Activated naive CD8-positive, alpha-beta T cell (primary cell): ENCODE measurements at regions not wholly inside any gene's neighbourhood (a gene's known extent, or its start where the extent isn't known, plus 50 kb on each side); places are given as distances from the start of the nearest gene placed in this dataset.

Experiments used
- H3K27ac Mint-ChIP-seq: one replicate; pipeline ENCODE4 v1.8.0; 2021; ENCODE audit warnings: mixed read lengths
- H3K27me3 Mint-ChIP-seq: one replicate; pipeline ENCODE4 v1.8.0; 2021; ENCODE audit warnings: mixed read lengths
- H3K36me3 Mint-ChIP-seq: one replicate; pipeline ENCODE4 v1.8.0; 2021; ENCODE audit warnings: mixed read lengths
- H3K4me1 Mint-ChIP-seq: one replicate; pipeline ENCODE4 v1.8.0; 2021; ENCODE audit warnings: low read depth, mixed read lengths
- H3K4me3 Mint-ChIP-seq: one replicate; pipeline ENCODE4 v1.8.0; 2021; ENCODE audit warnings: mild to moderate bottlenecking, mixed read lengths
- H3K9me3 Mint-ChIP-seq: one replicate; pipeline ENCODE4 v1.8.0; 2021; ENCODE audit warnings: low read depth, mixed read lengths

- no peak overlapping the region for H3K27ac Mint-ChIP-seq
- H3K36me3 Mint-ChIP-seq: no peaks in the 10 kb centered on the region
- no peaks in the 10 kb centered on the region for H3K4me1 Mint-ChIP-seq
- H3K27me3 Mint-ChIP-seq: peaks cover 12% of the 10 kb centered on the region
- H3K4me3 Mint-ChIP-seq: no peak overlapping the region
- no peaks in the 10 kb centered on the region for H3K9me3 Mint-ChIP-seq
Observed at GRCh38 chr17:79249929-79250521, 175.4 kb downstream of the ENGASE start.

DNA sequence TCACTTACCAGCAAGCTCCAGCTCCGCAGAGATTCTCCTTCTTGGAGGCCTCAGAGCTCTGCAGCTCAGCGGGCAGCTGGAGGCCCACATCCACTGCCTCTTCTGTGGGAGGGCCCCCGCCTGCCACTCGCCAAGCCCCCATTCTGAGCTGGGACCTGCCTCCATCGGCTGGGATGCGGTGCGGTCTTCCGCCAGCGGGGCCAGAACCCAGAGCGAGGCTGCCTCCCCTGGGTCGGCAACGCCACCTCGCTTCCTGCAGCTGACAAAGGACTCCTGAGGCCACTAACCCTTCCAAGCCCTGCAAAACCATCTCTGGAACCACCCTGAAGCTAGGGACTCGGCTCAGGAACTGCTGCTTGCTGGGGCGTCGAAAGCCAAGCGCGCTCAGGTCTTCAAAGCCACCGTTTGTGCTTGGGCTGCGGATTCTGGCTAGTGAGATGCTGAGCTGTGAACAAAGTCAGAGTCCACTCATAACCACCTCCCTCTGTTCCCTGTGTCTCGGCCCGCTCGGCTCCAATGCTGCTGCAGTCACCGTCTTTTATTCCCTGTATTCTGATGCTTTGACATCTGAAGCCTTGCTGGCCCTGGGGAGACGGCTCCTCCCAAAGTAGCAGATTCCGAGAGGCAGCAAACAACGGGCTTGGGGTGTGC, 174.3 kb downstream of the ENGASE start:
- Mint-ChIP-seq H3K27me3 (peaks cover 12% of the 10 kb centered on the region), H3K4me1 (no peaks in the 10 kb centered on the region), H3K4me3 (no peak overlapping the region), H3K27ac (no peak overlapping the region), H3K36me3 (no peaks in the 10 kb centered on the region), H3K9me3 (no peaks in the 10 kb centered on the region)

- Mint-ChIP-seq H3K4me3 (no peak overlapping the region), H3K27ac (no peak overlapping the region), H3K9me3 (no peaks in the 10 kb centered on the region), H3K4me1 (no peaks in the 10 kb centered on the region), H3K27me3 (peaks cover 7% of the 10 kb centered on the region), H3K36me3 (no peaks in the 10 kb centered on the region)
Observed at GRCh38 chr17:79246225-79247190, 171.9 kb downstream of the ENGASE start.

- H3K27me3 Mint-ChIP-seq: no peaks in the 10 kb centered on the region
- H3K4me1 Mint-ChIP-seq: no peaks in the 10 kb centered on the region
- H3K36me3 Mint-ChIP-seq: no peaks in the 10 kb centered on the region
- no peak overlapping the region for H3K4me3 Mint-ChIP-seq
- H3K27ac Mint-ChIP-seq: no peak overlapping the region
- H3K9me3 Mint-ChIP-seq: no peaks in the 10 kb centered on the region
Observed at GRCh38 chr17:79244665-79245064, 170.0 kb downstream of the ENGASE start.

GRCh38 chr17:79243996-79244395, 169.4 kb downstream of the ENGASE start:
- H3K4me1 Mint-ChIP-seq: no peaks in the 10 kb centered on the region
- H3K27me3 Mint-ChIP-seq: no peaks in the 10 kb centered on the region
- H3K4me3 Mint-ChIP-seq: no peak overlapping the region
- H3K9me3 Mint-ChIP-seq: no peaks in the 10 kb centered on the region
- H3K36me3 Mint-ChIP-seq: no peaks in the 10 kb centered on the region
- H3K27ac Mint-ChIP-seq: no peak overlapping the region

GRCh38 chr17:79243603-79243990, 169.0 kb downstream of the ENGASE start:
- Mint-ChIP-seq H3K27ac (no peak overlapping the region), H3K36me3 (no peaks in the 10 kb centered on the region), H3K27me3 (no peaks in the 10 kb centered on the region), H3K4me1 (no peaks in the 10 kb centered on the region), H3K4me3 (no peak overlapping the region), H3K9me3 (no peaks in the 10 kb centered on the region)

DNA sequence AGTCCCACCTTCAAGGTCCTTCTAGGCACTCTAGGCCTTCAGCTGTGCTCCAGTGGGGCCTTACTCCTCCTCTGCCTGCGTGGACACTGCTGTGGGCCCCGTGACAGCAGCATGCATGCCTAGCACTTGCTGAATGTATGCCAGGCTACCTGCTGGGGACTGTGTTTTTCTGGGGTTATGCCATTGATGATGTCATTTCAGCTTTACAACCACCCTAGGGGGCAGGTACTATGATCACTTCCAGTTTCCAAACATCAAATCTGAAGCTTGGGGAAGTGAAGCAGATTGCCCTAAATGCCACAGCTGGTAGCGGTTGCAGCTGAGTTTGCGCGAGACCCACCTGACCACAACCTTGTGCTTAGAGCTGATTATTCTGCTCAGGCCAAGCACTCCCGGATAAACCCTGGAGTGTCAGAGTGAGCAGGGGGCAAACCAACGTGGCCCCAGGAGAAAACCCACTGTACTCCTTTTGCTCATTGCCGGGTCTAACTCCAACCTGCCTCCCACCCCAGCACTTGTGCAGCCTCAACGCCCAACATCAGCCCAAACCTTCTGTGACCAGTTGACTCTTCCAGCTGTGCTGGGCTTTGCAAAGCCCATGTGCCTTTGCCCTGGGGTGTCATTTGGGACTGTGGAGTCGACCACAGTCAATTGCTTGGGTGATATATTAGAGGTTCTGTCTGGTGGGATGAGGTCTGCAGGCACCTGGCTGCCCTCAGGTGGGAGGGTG, 168.4 kb downstream of the ENGASE start:
- Mint-ChIP-seq H3K9me3 (no peaks in the 10 kb centered on the region), H3K4me3 (no peak overlapping the region), H3K36me3 (no peaks in the 10 kb centered on the region), H3K27ac (no peak overlapping the region), H3K4me1 (no peaks in the 10 kb centered on the region), H3K27me3 (no peaks in the 10 kb centered on the region)

DNA sequence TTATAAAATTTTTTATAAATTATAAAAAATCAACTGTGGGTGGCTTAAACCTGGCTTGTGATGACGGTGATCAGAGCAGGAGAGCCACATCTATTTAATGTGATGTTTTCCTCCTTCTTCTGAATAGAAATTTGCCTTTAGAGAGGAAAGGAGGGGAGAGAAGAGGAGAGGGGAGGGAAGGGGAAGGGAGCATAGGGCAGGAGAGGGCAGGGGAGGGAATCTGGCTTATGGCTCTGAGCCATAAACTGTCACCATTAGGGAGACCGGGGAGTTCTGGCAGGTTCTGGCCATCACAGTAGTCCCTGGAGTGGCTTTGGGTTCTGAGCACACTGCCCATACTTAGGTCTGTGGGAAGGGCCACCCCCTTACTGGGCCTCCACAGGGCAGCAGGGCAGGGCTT, 167.8 kb downstream of the ENGASE start:
- Mint-ChIP-seq H3K4me1 (no peaks in the 10 kb centered on the region), H3K36me3 (no peaks in the 10 kb centered on the region), H3K27ac (no peak overlapping the region), H3K9me3 (no peaks in the 10 kb centered on the region), H3K4me3 (no peak overlapping the region), H3K27me3 (no peaks in the 10 kb centered on the region)

GRCh38 chr17:79241616-79242015, 167.0 kb downstream of the ENGASE start:
- no peaks in the 10 kb centered on the region for H3K27me3 Mint-ChIP-seq
- no peaks in the 10 kb centered on the region for H3K36me3 Mint-ChIP-seq
- H3K27ac Mint-ChIP-seq: no peak overlapping the region
- no peaks in the 10 kb centered on the region for H3K9me3 Mint-ChIP-seq
- H3K4me3 Mint-ChIP-seq: no peak overlapping the region
- no peaks in the 10 kb centered on the region for H3K4me1 Mint-ChIP-seq

GRCh38 chr17:79239205-79239604, 164.6 kb downstream of the ENGASE start:
- Mint-ChIP-seq H3K27me3 (no peaks in the 10 kb centered on the region), H3K36me3 (no peaks in the 10 kb centered on the region), H3K9me3 (no peaks in the 10 kb centered on the region), H3K4me1 (no peaks in the 10 kb centered on the region), H3K4me3 (no peak overlapping the region), H3K27ac (no peak overlapping the region)

- Mint-ChIP-seq H3K4me1 (no peaks in the 10 kb centered on the region), H3K36me3 (no peaks in the 10 kb centered on the region), H3K27me3 (no peaks in the 10 kb centered on the region), H3K27ac (no peak overlapping the region), H3K4me3 (no peak overlapping the region), H3K9me3 (no peaks in the 10 kb centered on the region)
Observed at GRCh38 chr17:79237448-79238053, 162.9 kb downstream of the ENGASE start.

DNA sequence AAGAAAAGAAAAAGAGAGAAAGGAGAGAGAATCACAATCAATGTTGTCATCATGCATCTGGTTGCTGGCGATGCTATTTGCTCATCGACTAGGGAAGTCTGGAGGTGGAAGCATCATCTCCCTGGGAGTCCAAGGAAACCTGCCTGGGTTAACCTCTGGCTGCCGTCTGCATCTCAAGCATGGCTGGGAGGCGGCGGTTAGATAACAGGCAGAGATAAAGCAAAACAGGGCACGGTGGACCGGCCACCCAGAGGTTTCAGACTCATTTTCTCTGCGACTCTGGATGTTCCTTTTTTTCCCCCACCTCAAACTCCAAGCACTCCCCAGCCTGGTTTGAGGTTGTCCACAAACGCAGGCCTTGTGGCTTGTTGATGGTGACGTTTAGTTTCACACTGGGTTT, 161.2 kb downstream of the ENGASE start:
- H3K36me3 Mint-ChIP-seq: no peaks in the 10 kb centered on the region
- H3K9me3 Mint-ChIP-seq: no peaks in the 10 kb centered on the region
- no peak overlapping the region for H3K27ac Mint-ChIP-seq
- H3K4me3 Mint-ChIP-seq: no peak overlapping the region
- no peaks in the 10 kb centered on the region for H3K27me3 Mint-ChIP-seq
- no peaks in the 10 kb centered on the region for H3K4me1 Mint-ChIP-seq

GRCh38 chr17:79233916-79234551, 159.4 kb downstream of the ENGASE start:
- Mint-ChIP-seq H3K27me3 (no peaks in the 10 kb centered on the region), H3K27ac (no peak overlapping the region), H3K4me1 (no peaks in the 10 kb centered on the region), H3K36me3 (no peaks in the 10 kb centered on the region), H3K9me3 (no peaks in the 10 kb centered on the region), H3K4me3 (no peak overlapping the region)

- Mint-ChIP-seq H3K4me3 (no peak overlapping the region), H3K9me3 (no peaks in the 10 kb centered on the region), H3K27me3 (no peaks in the 10 kb centered on the region), H3K36me3 (no peaks in the 10 kb centered on the region), H3K4me1 (no peaks in the 10 kb centered on the region), H3K27ac (no peak overlapping the region)
Observed at GRCh38 chr17:79232957-79233356, 158.3 kb downstream of the ENGASE start.
